Keratinocyte (primary cell): ENCODE measurements at regions not wholly inside any gene's neighbourhood (a gene's known extent, or its start where the extent isn't known, plus 50 kb on each side); places are given as distances from the start of the nearest gene placed in this dataset.
A peak's percentile ranks its signal among the peaks of the same experiment; 100 is the strongest.

ENCODE experiments used
- DNase-seq: peaks from one replicate; pipeline ENCODE4 v3.0.0-alpha.2; 2011; ENCODE audit warnings: low read depth, missing footprints, low spot score
- FAIRE-seq: peaks from 2 replicates; lab custom pipeline; 2011; peaks lifted over from hg19 to GRCh38; lab: Jason Lieb, UNC
- H2AFZ ChIP-seq: 2 replicates; pipeline ENCODE4 v1.6.0; 2012; ENCODE audit warnings: low read length, control low read depth, inconsistent platforms; ENCODE audit not compliant: control insufficient read depth
- H3K27ac ChIP-seq: 2 replicates; pipeline ENCODE4 v1.5.1; 2011; ENCODE audit warnings: low read length; ENCODE audit not compliant: control insufficient read depth, insufficient read depth
- H3K27me3 ChIP-seq: 3 replicates; pipeline ENCODE4 v1.6.0; 2011; ENCODE audit warnings: low read length; ENCODE audit not compliant: control insufficient read depth, insufficient read depth; ENCODE audit errors: extremely low read depth
- H3K36me3 ChIP-seq, 2 experiments: 2 replicates in 1 of 2; 3 replicates in 1 of 2; pipeline ENCODE4 v1.5.1; 2011; ENCODE audit warnings: low read length in 2 of 2, mild to moderate bottlenecking in 1 of 2; ENCODE audit not compliant: control insufficient read depth in 2 of 2, insufficient read depth in 2 of 2; ENCODE audit errors: extremely low read depth in 1 of 2
- H3K4me1 ChIP-seq: 3 replicates; pipeline ENCODE4 v1.5.1; 2011; ENCODE audit warnings: low read length; ENCODE audit not compliant: control insufficient read depth, insufficient read depth; ENCODE audit errors: extremely low read depth
- H3K4me2 ChIP-seq: 3 replicates; pipeline ENCODE4 v1.6.0; 2011; ENCODE audit warnings: low read depth, low read length; ENCODE audit not compliant: control insufficient read depth, insufficient read depth; ENCODE audit errors: extremely low read depth
- H3K4me3 ChIP-seq, 3 experiments: fragments of 200-600 bp in 1 of 3; sonication (generic) in 1 of 3; 2 replicates in 2 of 3; 3 replicates in 1 of 3; pipeline ENCODE4 v1.5.1; 2011 to 2016; ENCODE audit warnings: low read length in 3 of 3, mild to moderate bottlenecking in 3 of 3, control low read depth in 2 of 3, inconsistent platforms in 1 of 3, low read depth in 1 of 3, mixed read lengths in 1 of 3, mixed run types in 1 of 3, moderate library complexity in 1 of 3; ENCODE audit not compliant: control insufficient read depth in 2 of 3, insufficient read depth in 2 of 3; ENCODE audit errors: extremely low read depth in 1 of 3
- H3K79me2 ChIP-seq: 2 replicates; pipeline ENCODE4 v1.6.0; 2012; ENCODE audit warnings: low read length; ENCODE audit not compliant: control insufficient read depth, insufficient read depth
- H3K9ac ChIP-seq: 3 replicates; pipeline ENCODE4 v1.6.0; 2011; ENCODE audit warnings: low read length; ENCODE audit not compliant: control insufficient read depth, insufficient read depth; ENCODE audit errors: extremely low read depth
- H3K9me1 ChIP-seq: 3 replicates; pipeline ENCODE4 v1.6.0; 2011; ENCODE audit warnings: low read length; ENCODE audit not compliant: control insufficient read depth, insufficient read depth; ENCODE audit errors: extremely low read depth
- H3K9me3 ChIP-seq: 2 replicates; pipeline ENCODE4 v1.5.1; 2012; ENCODE audit warnings: low read depth, low read length; ENCODE audit not compliant: control insufficient read depth
- H4K20me1 ChIP-seq: 3 replicates; pipeline ENCODE4 v1.6.0; 2011; ENCODE audit warnings: low read length; ENCODE audit not compliant: control insufficient read depth, insufficient read depth; ENCODE audit errors: extremely low read depth
- CTCF ChIP-seq, 3 experiments: IDR thresholded peaks in 1 of 3; conservative IDR thresholded peaks in 1 of 3; optimal IDR thresholded peaks in 1 of 3; 2 replicates in 2 of 3; 3 replicates in 1 of 3; pipeline versions ENCODE3 to v1.5.1; 2011; ENCODE audit warnings: low read length in 3 of 3, mild to moderate bottlenecking in 3 of 3, moderate library complexity in 2 of 3, control low read depth in 1 of 3, inconsistent platforms in 1 of 3; ENCODE audit not compliant: insufficient read depth in 2 of 3; ENCODE audit errors: extremely low read depth in 1 of 3
- EZH2 ChIP-seq: IDR thresholded peaks from one replicate; pipeline ENCODE4 v1.6.1; 2012; ENCODE audit warnings: inconsistent platforms, mild to moderate bottlenecking, low read length, moderate library complexity
- dilution Hi-C: fragments of 300-500 bp; cut with MboI; formaldehyde crosslinking; loops from one replicate; pipeline ENCODE4 v1.7.0; 2020; ENCODE audit warnings: low sequenced_read_pairs; ENCODE audit not compliant: extremely low pct_ligation_motif_present

- Histone ChIP-seq H3K9me3 (peaks cover 4% of the 10 kb centered on the region), H3K9me1 (no peaks in the 10 kb centered on the region), H3K4me2 (no peak overlapping the region), H3K36me3 (no peaks in the 10 kb centered on the region), H2AFZ (no peak overlapping the region), H3K4me3 (no peak overlapping the region), H3K27me3 (no peaks in the 10 kb centered on the region), H3K9ac (no peak overlapping the region), H3K79me2 (no peaks in the 10 kb centered on the region), H4K20me1 (no peaks in the 10 kb centered on the region), H3K4me1 (no peaks in the 10 kb centered on the region), H3K27ac (no peak overlapping the region)
- dilution Hi-C loops: no loop called here
- DNase-seq (no peak), FAIRE-seq (no peak)
- TF ChIP-seq EZH2: no peak
- no peak for TF ChIP-seq CTCF (optimal IDR thresholded peaks at IDR 0.05 in 1 of 3, IDR thresholded peaks at IDR 0.05 in 1 of 3, conservative IDR thresholded peaks at IDR 0.05 in 1 of 3; ENCODE audit: extremely low read depth in 1 of 3, insufficient read depth in 2 of 3, low read length in 3 of 3)
These were observed 86.9 kb upstream of the ATP10A start for GRCh38 chr15:25950014-25950413.

GRCh38 chr15:25947323-25948314 is 84.5 kb upstream of the ATP10A start:
- H3K4me2 ChIP-seq: no peak overlapping the region

More at GRCh38 chr15:25947323-25948314, 84.5 kb upstream of the ATP10A start:
- Histone ChIP-seq H3K27me3 (no peaks in the 10 kb centered on the region), H3K4me3 (no peak overlapping the region), H3K27ac (no peak overlapping the region), H3K9me1 (no peaks in the 10 kb centered on the region), H4K20me1 (no peaks in the 10 kb centered on the region), H3K9me3 (peaks cover 6% of the 10 kb centered on the region), H3K36me3 (no peaks in the 10 kb centered on the region), H3K9ac (no peak overlapping the region), H3K79me2 (no peaks in the 10 kb centered on the region), H2AFZ (no peak overlapping the region), H3K4me1 (no peaks in the 10 kb centered on the region)
- DNase-seq (no peak), FAIRE-seq (no peak)
- TF ChIP-seq CTCF (optimal IDR thresholded peaks at IDR 0.05 in 1 of 3, IDR thresholded peaks at IDR 0.05 in 1 of 3, conservative IDR thresholded peaks at IDR 0.05 in 1 of 3; ENCODE audit: extremely low read depth in 1 of 3, insufficient read depth in 2 of 3, low read length in 3 of 3): peak in 1 of 3 experiments; percentile 5
- no peak for TF ChIP-seq EZH2
- dilution Hi-C loops: no loop called here
